Endothelial cell of umbilical vein (primary cell): ENCODE measurements at regions not wholly inside any gene's neighbourhood (a gene's known extent, or its start where the extent isn't known, plus 50 kb on each side); places are given as distances from the start of the nearest gene placed in this dataset.

ENCODE experiments used
- BruUV-seq: library from RNA; stranded (reverse); fragments of 400-500 nt; replicated peaks from 2 replicates; lab custom pipeline; 2021; lab: Mats Ljungman, UMichigan
- CTCF ChIA-PET: fragments of 300-600, 350-600 bp; sonication (Branson Sonifier 250); formaldehyde crosslinking; loops from one replicate; lab custom pipeline; 2021; ENCODE audit warnings: antibody characterized with exemption, inconsistent platforms; lab: Charles Lee
- POLR2A ChIA-PET: fragments of 300-600, 350-600 bp; sonication (Branson Sonifier 250); formaldehyde crosslinking; loops from one replicate; lab custom pipeline; 2021; ENCODE audit warnings: antibody characterized with exemption, inconsistent platforms; lab: Charles Lee
- DNase-seq: peaks from one replicate; pipeline ENCODE4 v3.0.0-alpha.2; 2011; ENCODE audit warnings: low read depth, low spot score
- FAIRE-seq: peaks from 2 replicates; lab custom pipeline; 2011; peaks lifted over from hg19 to GRCh38; lab: Jason Lieb, UNC
- H2AFZ ChIP-seq: 2 replicates; pipeline ENCODE4 v1.6.0; 2012; ENCODE audit warnings: low read depth, low read length, control low read depth, inconsistent platforms
- H3K27ac ChIP-seq: 2 replicates; pipeline ENCODE4 v1.5.1; 2011; ENCODE audit warnings: low read depth, mild to moderate bottlenecking, control low read depth, low read length, moderate library complexity; ENCODE audit not compliant: insufficient read depth
- H3K27me3 ChIP-seq, 2 experiments: 2 replicates each; pipeline versions ENCODE4 v1.6.0 to v1.6.1; 2011; ENCODE audit warnings: low read length in 2 of 2, mixed read lengths in 1 of 2; ENCODE audit not compliant: control insufficient read depth in 2 of 2, insufficient read depth in 2 of 2
- H3K36me3 ChIP-seq, 2 experiments: 2 replicates in 1 of 2; 3 replicates in 1 of 2; pipeline ENCODE4 v1.5.1; 2011; ENCODE audit warnings: low read length in 2 of 2, mild to moderate bottlenecking in 1 of 2, moderate library complexity in 1 of 2; ENCODE audit not compliant: control insufficient read depth in 2 of 2, insufficient read depth in 2 of 2; ENCODE audit errors: extremely low read depth in 1 of 2
- H3K4me1 ChIP-seq: 3 replicates; pipeline ENCODE4 v1.5.1; 2011; ENCODE audit warnings: mild to moderate bottlenecking, low read length; ENCODE audit not compliant: control insufficient read depth, insufficient read depth; ENCODE audit errors: extremely low read depth
- H3K4me2 ChIP-seq: 2 replicates; pipeline ENCODE4 v1.6.1; 2011; ENCODE audit warnings: low read length, control low read depth, mixed read lengths; ENCODE audit not compliant: insufficient read depth
- H3K4me3 ChIP-seq, 3 experiments: fragments of 200-600 bp in 1 of 3; sonication (generic), shearing (Covaris generic) in 1 of 3; replicated peaks in 1 of 3; 2 replicates each; pipeline ENCODE4 v1.5.1; 2011 to 2016; ENCODE audit warnings: control low read depth in 3 of 3, low read length in 3 of 3, mild to moderate bottlenecking in 2 of 3, inconsistent platforms in 1 of 3, low read depth in 1 of 3, moderate library complexity in 1 of 3; ENCODE audit not compliant: insufficient read depth in 1 of 3
- H3K79me2 ChIP-seq: 2 replicates; pipeline ENCODE4 v1.6.0; 2012; ENCODE audit warnings: low read length, inconsistent platforms; ENCODE audit not compliant: control insufficient read depth, insufficient read depth
- H3K9ac ChIP-seq: replicated peaks from 2 replicates; pipeline ENCODE3; 2011; ENCODE audit warnings: low read length, control low read depth; ENCODE audit not compliant: insufficient read depth; ENCODE audit errors: extremely low read depth
- H3K9me1 ChIP-seq: replicated peaks from 3 replicates; pipeline ENCODE4 v1.6.0; 2011; ENCODE audit warnings: mild to moderate bottlenecking, low read length; ENCODE audit not compliant: control insufficient read depth, insufficient read depth; ENCODE audit errors: extremely low read depth
- H3K9me3 ChIP-seq: replicated peaks from 2 replicates; pipeline ENCODE4 v1.5.1; 2012; ENCODE audit warnings: low read length, inconsistent platforms; ENCODE audit not compliant: control insufficient read depth, insufficient read depth
- H4K20me1 ChIP-seq: replicated peaks from 2 replicates; pipeline ENCODE3; 2011; ENCODE audit warnings: mild to moderate bottlenecking, low read length; ENCODE audit not compliant: control insufficient read depth, insufficient read depth; ENCODE audit errors: extremely low read depth
- CTCF ChIP-seq, 2 donors: IDR thresholded peaks; 1 replicate in 1 of 2; 2 replicates in 1 of 2; pipeline ENCODE4 v1.5.1; 2011; ENCODE audit warnings: low read length in 2 of 2, mild to moderate bottlenecking in 2 of 2, moderate library complexity in 2 of 2, control low read depth in 1 of 2, inconsistent platforms in 1 of 2, low read depth in 1 of 2; ENCODE audit not compliant: insufficient read depth in 1 of 2; ENCODE audit errors: extremely low read depth in 1 of 2
- EZH2 ChIP-seq: IDR thresholded peaks from 2 replicates; pipeline ENCODE4 v1.6.1; 2012; ENCODE audit warnings: borderline replicate concordance, low read depth, mild to moderate bottlenecking, moderate library complexity, low read length, inconsistent platforms; ENCODE audit not compliant: severe bottlenecking
- FOS ChIP-seq: IDR thresholded peaks from 2 replicates; pipeline ENCODE4 v1.6.1; 2011; ENCODE audit warnings: mild to moderate bottlenecking, low read length, moderate library complexity, borderline replicate concordance; ENCODE audit not compliant: insufficient read depth
- GATA2 ChIP-seq: IDR thresholded peaks from 2 replicates; pipeline ENCODE4 v1.7.0; 2011; ENCODE audit warnings: low read depth, mild to moderate bottlenecking, moderate library complexity, mixed read lengths, low read length; ENCODE audit not compliant: insufficient read length, insufficient read depth
- MAX ChIP-seq: IDR thresholded peaks from 2 replicates; pipeline ENCODE4 v1.6.1; 2011; ENCODE audit not compliant: insufficient read depth, insufficient read length
- MYC ChIP-seq: IDR thresholded peaks from one replicate; pipeline ENCODE4 v1.6.1; 2011; ENCODE audit warnings: mild to moderate bottlenecking, low read depth, low read length
- POLR2A ChIP-seq: IDR thresholded peaks from 2 replicates; pipeline ENCODE4 v1.6.1; 2012; ENCODE audit warnings: low read depth, mild to moderate bottlenecking, control low read depth, low read length
- dilution Hi-C: fragments of 300-500 bp; cut with MboI; formaldehyde crosslinking; loops from one replicate; pipeline ENCODE4 v1.15.0; 2019; ENCODE audit warnings: low sequenced_read_pairs; ENCODE audit not compliant: extremely low pct_ligation_motif_present
- intact Hi-C: fragments of 100-400 bp; cut with micrococcal nuclease; formaldehyde crosslinking; loops from one replicate; pipeline ENCODE4 v1.10.0; 2022

- no TSS peak for BruUV-seq
- CTCF ChIA-PET, result no interaction called here
- dilution Hi-C loops, result no loop called here
These were observed 380.0 kb downstream of the ZNF536 start for GRCh38 chr19:30752201-30752600.

More at GRCh38 chr19:30752201-30752600, 380.0 kb downstream of the ZNF536 start:
- DNase-seq (no peak), FAIRE-seq (no peak)
- Histone ChIP-seq H3K27ac (no peak overlapping the region), H3K4me3 (no peak overlapping the region), H3K4me1 (no peaks in the 10 kb centered on the region), H2AFZ (no peak overlapping the region), H3K9me1 (no peaks in the 10 kb centered on the region), H3K36me3 (no peaks in the 10 kb centered on the region), H3K9me3 (peaks cover 5% of the 10 kb centered on the region), H4K20me1 (no peaks in the 10 kb centered on the region), H3K27me3 (no peaks in the 10 kb centered on the region), H3K4me2 (no peak overlapping the region), H3K9ac (no peak overlapping the region), H3K79me2 (no peaks in the 10 kb centered on the region)
- no peak for TF ChIP-seq CTCF (IDR thresholded peaks at IDR 0.05; ENCODE audit: extremely low read depth in 1 of 2, insufficient read depth in 1 of 2, low read depth in 1 of 2, low read length in 2 of 2)
- no peak for TF ChIP-seq GATA2
- TF ChIP-seq EZH2, result no peak
- no peak for TF ChIP-seq POLR2A
- no peak for TF ChIP-seq FOS
- TF ChIP-seq MAX, result no peak
- no peak for TF ChIP-seq MYC
- intact Hi-C loops, result no loop called here
- POLR2A ChIA-PET, result no interaction called here
